ENCODE measurements at regions not wholly inside any gene's neighbourhood (a gene's known extent, or its start where the extent isn't known, plus 50 kb on each side); places are given as distances from the start of the nearest gene placed in this dataset.

DNA sequence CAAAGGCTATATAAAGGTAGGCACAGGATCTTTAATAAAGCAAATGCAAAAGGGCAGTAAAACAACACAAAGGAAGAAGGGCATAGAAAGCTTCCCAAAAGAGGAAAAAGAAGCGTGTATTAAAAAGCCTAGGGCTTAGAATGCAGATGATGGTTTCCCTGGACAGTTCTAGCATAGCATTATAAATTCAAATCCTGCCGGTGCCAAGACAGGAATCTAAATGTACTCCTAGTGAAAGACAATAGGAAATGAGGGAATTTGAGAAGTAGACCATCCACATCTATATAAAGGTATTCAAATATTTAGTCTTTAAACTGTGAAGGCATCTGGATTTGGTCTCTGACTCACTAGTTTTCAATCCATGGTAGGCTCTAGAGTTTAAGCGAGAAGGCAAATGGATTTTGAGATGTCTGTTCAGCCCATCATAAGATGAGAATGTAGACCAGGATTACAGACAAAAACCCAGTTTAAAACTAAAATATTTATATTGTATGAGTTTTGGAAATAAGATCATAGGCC lies 431.8 kb downstream of the TBL1XR1 start:
- Mint-ChIP-seq H3K27me3 (no peaks in the 10 kb centered on the region), H3K27ac (no peak overlapping the region), H3K36me3 (no peaks in the 10 kb centered on the region), H3K9me3 (peaks cover 10% of the 10 kb centered on the region), H3K4me1 (no peaks in the 10 kb centered on the region), H3K4me3 (no peak overlapping the region)
- DNase-seq = no peak

GRCh38 chr3:176759815-176760506 lies 437.3 kb downstream of the TBL1XR1 start:
- Mint-ChIP-seq H3K4me1 (no peaks in the 10 kb centered on the region), H3K9me3 (peaks cover 2% of the 10 kb centered on the region)

GRCh38 chr3:176757429-176757828 lies 439.9 kb downstream of the TBL1XR1 start:
- Mint-ChIP-seq H3K9me3 (no peaks in the 10 kb centered on the region), H3K4me3 (no peak overlapping the region), H3K27ac (no peak overlapping the region)

More at GRCh38 chr3:176759815-176760506, 437.3 kb downstream of the TBL1XR1 start:
- DNase-seq = no peak
- no peak overlapping the region for H3K4me3 Mint-ChIP-seq
- H3K27ac Mint-ChIP-seq = no peak overlapping the region
- no peaks in the 10 kb centered on the region for H3K27me3 Mint-ChIP-seq
- no peaks in the 10 kb centered on the region for H3K36me3 Mint-ChIP-seq

DNA sequence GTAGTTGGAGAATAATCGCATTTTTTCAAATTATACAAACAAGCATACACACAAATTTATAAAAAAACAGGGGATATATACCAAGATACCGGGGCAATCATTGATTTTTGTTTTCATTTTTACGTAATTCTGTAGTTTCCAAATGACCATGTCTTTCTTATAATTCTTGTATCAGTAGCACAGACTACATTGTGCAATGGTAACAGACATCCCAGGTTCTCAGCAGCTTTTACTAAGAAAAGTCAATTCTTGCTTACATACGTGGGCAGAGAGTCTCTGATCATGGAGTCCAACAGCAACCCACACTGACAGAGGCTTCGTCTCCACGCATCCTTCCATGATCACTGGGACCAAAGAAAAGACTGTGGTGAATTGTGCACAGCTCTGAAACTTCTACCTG lies 441.3 kb downstream of the TBL1XR1 start:
- no peaks in the 10 kb centered on the region for H3K4me1 Mint-ChIP-seq
- no peaks in the 10 kb centered on the region for H3K27me3 Mint-ChIP-seq
- H3K27ac Mint-ChIP-seq = no peak overlapping the region
- peaks cover 2% of the 10 kb centered on the region for H3K9me3 Mint-ChIP-seq
- H3K4me3 Mint-ChIP-seq = no peak overlapping the region
- no peaks in the 10 kb centered on the region for H3K36me3 Mint-ChIP-seq
- no peak for DNase-seq

More at GRCh38 chr3:176757429-176757828, 439.9 kb downstream of the TBL1XR1 start:
- Mint-ChIP-seq H3K36me3 (no peaks in the 10 kb centered on the region), H3K4me1 (no peaks in the 10 kb centered on the region), H3K27me3 (no peaks in the 10 kb centered on the region)
- DNase-seq = no peak

DNA sequence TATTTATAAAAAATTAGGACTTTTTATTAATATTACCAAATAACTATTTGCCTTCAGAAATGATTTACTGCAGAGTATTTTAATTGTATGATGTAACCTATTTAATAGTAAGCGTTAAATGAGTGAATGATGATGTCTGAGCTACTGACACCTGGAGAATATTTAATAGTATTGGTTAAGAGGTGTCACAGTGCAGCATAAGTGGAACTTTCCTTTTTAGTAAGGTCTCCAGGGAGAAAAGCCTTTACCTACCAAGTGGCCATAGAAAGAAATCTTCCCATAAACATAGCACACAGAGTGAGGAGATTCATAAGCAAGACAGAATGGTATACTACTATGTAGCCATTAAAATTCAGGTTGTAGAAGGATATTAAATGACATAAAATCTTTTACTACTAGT lies 441.7 kb downstream of the TBL1XR1 start:
- no peaks in the 10 kb centered on the region for H3K36me3 Mint-ChIP-seq
- no peak overlapping the region for H3K4me3 Mint-ChIP-seq
- H3K9me3 Mint-ChIP-seq = peaks cover 2% of the 10 kb centered on the region
- no peak overlapping the region for H3K27ac Mint-ChIP-seq
- no peaks in the 10 kb centered on the region for H3K27me3 Mint-ChIP-seq
- DNase-seq = no peak
- H3K4me1 Mint-ChIP-seq = no peaks in the 10 kb centered on the region

GRCh38 chr3:176741664-176742047 lies 455.6 kb downstream of the TBL1XR1 start:
- H3K4me1 Mint-ChIP-seq = no peaks in the 10 kb centered on the region
- H3K27ac Mint-ChIP-seq = no peak overlapping the region
- H3K36me3 Mint-ChIP-seq = no peaks in the 10 kb centered on the region
- DNase-seq = no peak
- no peaks in the 10 kb centered on the region for H3K9me3 Mint-ChIP-seq
- no peak overlapping the region for H3K4me3 Mint-ChIP-seq
- peaks cover 3% of the 10 kb centered on the region for H3K27me3 Mint-ChIP-seq

DNA sequence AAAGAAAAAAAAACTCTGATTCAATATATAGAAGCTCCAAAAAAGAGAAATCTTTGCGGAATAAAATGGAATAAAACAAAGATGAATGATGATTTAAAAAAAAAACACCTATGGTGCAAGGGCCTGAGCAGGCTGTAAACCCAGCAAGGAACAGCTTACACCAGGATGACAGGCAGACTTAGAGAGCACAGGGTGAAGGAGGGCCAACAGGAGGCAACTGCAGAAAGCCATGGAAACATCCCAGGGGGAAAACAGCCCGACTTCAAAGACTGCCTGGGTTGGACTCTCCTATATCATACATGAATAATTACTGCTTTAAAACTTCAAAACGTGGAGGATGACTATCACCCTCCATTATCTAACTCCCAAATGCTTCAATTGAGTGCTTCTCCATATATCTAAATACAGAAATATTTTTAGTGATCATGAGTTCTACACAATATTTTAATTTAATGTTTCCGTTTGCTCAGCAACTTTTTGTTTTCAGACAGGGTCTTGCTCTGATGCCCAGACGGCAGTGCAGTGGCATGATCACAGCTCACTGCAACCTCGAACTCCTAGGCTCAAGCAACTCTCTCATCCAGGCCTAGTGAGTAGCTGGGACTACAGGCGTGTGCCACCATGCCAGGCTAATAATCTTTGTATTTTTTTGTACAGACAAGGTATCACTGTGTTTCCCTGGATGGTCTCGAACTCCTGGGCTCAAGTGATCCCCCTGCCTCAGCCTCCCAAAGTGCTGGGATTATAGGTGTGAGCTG lies 456.2 kb downstream of the TBL1XR1 start:
- Mint-ChIP-seq H3K27ac (no peak overlapping the region), H3K4me1 (no peaks in the 10 kb centered on the region), H3K27me3 (peaks cover 3% of the 10 kb centered on the region), H3K9me3 (no peaks in the 10 kb centered on the region), H3K36me3 (no peaks in the 10 kb centered on the region), H3K4me3 (no peak overlapping the region)
- no peak for DNase-seq

DNA sequence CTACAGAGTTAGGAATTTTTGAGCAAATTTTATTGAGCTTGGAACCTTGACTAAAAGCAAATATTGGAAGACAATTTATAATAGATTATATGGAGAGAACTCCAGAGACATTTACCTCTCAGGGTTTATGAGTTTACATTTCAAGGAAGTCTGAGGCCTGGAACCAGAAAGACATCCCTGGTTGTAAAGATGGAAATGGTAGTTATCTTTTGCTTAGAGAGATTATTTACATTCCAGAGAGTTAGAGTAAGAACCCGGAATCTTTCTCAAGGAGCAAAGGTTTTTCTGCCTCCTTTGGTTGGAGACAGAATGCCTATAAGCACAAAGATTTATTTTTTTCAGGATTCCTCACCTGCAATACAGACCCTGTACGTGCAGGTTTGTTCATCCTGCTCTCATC lies 458.1 kb downstream of the TBL1XR1 start:
- no peak overlapping the region for H3K27ac Mint-ChIP-seq
- peaks cover 3% of the 10 kb centered on the region for H3K27me3 Mint-ChIP-seq
- no peak overlapping the region for H3K4me3 Mint-ChIP-seq
- H3K4me1 Mint-ChIP-seq = no peaks in the 10 kb centered on the region
- DNase-seq = no peak
- H3K36me3 Mint-ChIP-seq = no peaks in the 10 kb centered on the region
- no peaks in the 10 kb centered on the region for H3K9me3 Mint-ChIP-seq

DNA sequence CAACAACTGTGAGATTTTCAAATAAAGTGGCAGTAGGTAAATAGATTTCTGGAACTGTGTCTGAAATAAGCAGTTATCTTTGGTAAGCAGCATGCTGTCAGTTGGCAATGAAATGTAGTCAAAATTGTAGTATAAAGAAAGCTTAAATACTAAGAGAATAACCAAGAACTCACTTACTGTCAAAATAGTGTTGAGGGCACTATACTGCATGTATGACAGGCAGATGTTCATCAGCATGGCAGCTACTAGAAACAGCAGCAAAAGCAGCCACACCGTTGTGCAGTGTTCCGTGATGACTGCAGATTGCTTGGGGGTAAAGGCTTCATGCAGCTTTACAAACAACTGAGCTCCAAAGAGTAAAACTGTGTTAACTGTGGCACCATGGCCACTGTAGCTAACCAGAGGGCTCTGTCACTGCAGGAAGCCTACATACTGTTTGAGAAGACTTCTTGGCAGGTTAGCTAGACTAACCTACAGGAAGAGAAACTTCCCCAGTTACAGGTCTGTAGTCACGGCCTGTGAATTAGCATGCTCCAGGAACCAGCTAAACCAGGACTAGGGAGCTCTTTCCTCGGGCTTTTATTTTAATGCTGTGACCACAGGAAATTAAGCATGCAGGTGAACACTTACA lies 459.7 kb downstream of the TBL1XR1 start:
- Mint-ChIP-seq H3K36me3 (no peaks in the 10 kb centered on the region), H3K27me3 (peaks cover 3% of the 10 kb centered on the region), H3K27ac (no peak overlapping the region), H3K9me3 (no peaks in the 10 kb centered on the region), H3K4me1 (no peaks in the 10 kb centered on the region), H3K4me3 (no peak overlapping the region)
- no peak for DNase-seq

GRCh38 chr3:176734146-176734545 lies 463.1 kb downstream of the TBL1XR1 start:
- no peak for DNase-seq
- Mint-ChIP-seq H3K4me3 (no peak overlapping the region), H3K27me3 (no peaks in the 10 kb centered on the region), H3K9me3 (no peaks in the 10 kb centered on the region), H3K27ac (no peak overlapping the region), H3K36me3 (no peaks in the 10 kb centered on the region), H3K4me1 (no peaks in the 10 kb centered on the region)

- H3K4me3 Mint-ChIP-seq = no peak overlapping the region
- H3K36me3 Mint-ChIP-seq = no peaks in the 10 kb centered on the region
- no peak for DNase-seq
- H3K9me3 Mint-ChIP-seq = no peaks in the 10 kb centered on the region
- peaks cover 3% of the 10 kb centered on the region for H3K27me3 Mint-ChIP-seq
- H3K4me1 Mint-ChIP-seq = no peaks in the 10 kb centered on the region
- no peak overlapping the region for H3K27ac Mint-ChIP-seq
Observed at GRCh38 chr3:176724394-176724759, 472.9 kb downstream of the TBL1XR1 start.

GRCh38 chr3:176723758-176724393 lies 473.4 kb downstream of the TBL1XR1 start:
- H3K4me3 Mint-ChIP-seq = no peak overlapping the region
- no peak for DNase-seq
- peaks cover 3% of the 10 kb centered on the region for H3K27me3 Mint-ChIP-seq
- no peaks in the 10 kb centered on the region for H3K4me1 Mint-ChIP-seq
- H3K27ac Mint-ChIP-seq = no peak overlapping the region
- H3K36me3 Mint-ChIP-seq = no peaks in the 10 kb centered on the region
- no peaks in the 10 kb centered on the region for H3K9me3 Mint-ChIP-seq

- no peak overlapping the region for H3K4me3 Mint-ChIP-seq
- no peaks in the 10 kb centered on the region for H3K36me3 Mint-ChIP-seq
- H3K27me3 Mint-ChIP-seq = no peaks in the 10 kb centered on the region
- DNase-seq = no peak
- H3K9me3 Mint-ChIP-seq = no peaks in the 10 kb centered on the region
- no peak overlapping the region for H3K27ac Mint-ChIP-seq
- no peaks in the 10 kb centered on the region for H3K4me1 Mint-ChIP-seq
Observed at GRCh38 chr3:176714034-176714433, 483.2 kb downstream of the TBL1XR1 start.

DNA sequence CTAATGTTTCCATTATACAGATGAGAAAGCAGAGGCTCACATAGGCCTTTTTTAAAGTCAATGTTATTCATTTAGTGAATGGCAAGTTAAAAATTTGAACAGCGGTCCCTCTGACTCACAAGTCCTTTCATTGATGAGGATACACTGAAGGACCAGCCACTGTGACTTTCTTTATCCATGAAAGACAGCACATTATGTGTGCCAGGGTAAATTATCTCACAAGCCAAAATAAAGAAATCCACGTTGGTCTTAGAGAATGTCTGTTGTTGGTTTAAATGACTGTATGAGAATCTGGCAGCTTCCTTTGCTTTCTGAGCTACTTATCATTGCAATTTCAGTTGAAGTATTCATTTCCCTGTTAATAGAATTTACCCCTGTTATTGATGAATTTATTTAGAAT lies 485.1 kb downstream of the TBL1XR1 start:
- H3K27me3 Mint-ChIP-seq = no peaks in the 10 kb centered on the region
- peaks cover under 1% of the 10 kb centered on the region for H3K9me3 Mint-ChIP-seq
- no peak overlapping the region for H3K27ac Mint-ChIP-seq
- no peaks in the 10 kb centered on the region for H3K36me3 Mint-ChIP-seq
- H3K4me3 Mint-ChIP-seq = no peak overlapping the region
- H3K4me1 Mint-ChIP-seq = no peaks in the 10 kb centered on the region
- DNase-seq = no peak

DNA sequence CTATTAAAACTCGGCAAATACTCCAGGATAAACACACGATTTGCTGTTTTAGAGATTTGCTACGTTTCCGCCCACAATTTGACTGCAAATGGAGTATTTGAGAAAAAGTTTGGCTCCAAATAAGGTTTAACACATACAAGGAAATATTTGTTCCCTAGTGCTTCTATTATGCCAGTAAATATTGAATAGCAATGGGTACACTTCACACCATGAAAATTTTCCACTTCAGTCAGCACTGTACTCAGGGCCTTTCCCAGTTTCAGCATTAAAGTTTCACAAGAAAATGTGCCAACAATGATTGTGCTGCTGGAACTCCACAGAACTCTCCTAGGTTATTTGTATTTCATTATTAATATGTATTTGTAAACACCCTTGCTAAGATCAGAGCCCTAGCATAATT lies 498.0 kb downstream of the TBL1XR1 start:
- no peak overlapping the region for H3K27ac Mint-ChIP-seq
- no peaks in the 10 kb centered on the region for H3K9me3 Mint-ChIP-seq
- no peaks in the 10 kb centered on the region for H3K27me3 Mint-ChIP-seq
- H3K4me3 Mint-ChIP-seq = no peak overlapping the region
- H3K36me3 Mint-ChIP-seq = no peaks in the 10 kb centered on the region
- DNase-seq = no peak
- H3K4me1 Mint-ChIP-seq = no peaks in the 10 kb centered on the region

Data from activated naive CD8-positive, alpha-beta T cell treated with anti-CD3 and anti-CD28 coated beads for 36 hours (primary cell).